SH-SY5Y (cell line): ENCODE measurements at regions not wholly inside any gene's neighbourhood (a gene's known extent, or its start where the extent isn't known, plus 50 kb on each side); places are given as distances from the start of the nearest gene placed in this dataset.

Experiments
- GATA2 ChIP-seq: IDR thresholded peaks from 2 replicates; pipeline ENCODE4 v1.6.1; 2011; ENCODE audit warnings: mild to moderate bottlenecking, low read depth, low read length
- GATA3 ChIP-seq: IDR thresholded peaks from 2 replicates; pipeline ENCODE4 v1.6.1; 2011; ENCODE audit warnings: low read depth, mild to moderate bottlenecking, low read length, moderate library complexity

DNA sequence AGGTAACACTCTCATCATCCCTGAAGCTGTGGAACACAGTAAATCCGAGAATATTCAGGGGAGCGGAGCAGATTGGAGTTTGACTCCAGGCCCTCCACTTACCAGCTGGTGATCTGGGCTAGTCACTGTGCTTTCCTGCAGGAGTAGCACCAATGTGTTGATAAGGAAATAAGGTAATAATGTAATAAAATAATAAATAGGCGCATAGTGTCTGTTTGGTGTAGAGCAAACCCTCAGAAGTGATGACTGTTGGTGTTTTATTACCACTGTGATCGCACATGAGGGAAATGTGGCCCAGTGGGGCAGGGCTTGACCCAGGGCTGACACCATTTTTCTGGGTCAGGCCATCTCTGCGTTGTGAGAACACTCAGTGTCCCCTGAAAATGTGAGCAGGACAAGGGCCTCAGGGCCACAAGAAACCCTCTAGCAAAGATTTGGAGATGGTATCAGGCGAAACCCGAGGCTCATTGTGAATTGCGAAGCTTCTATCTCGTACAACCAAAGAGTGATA, 563.9 kb upstream of the B3GAT1 start:
- TF ChIP-seq GATA3 (no peak), GATA2 (no peak)

- no peak for TF ChIP-seq GATA2
- TF ChIP-seq GATA3: no peak
Observed at GRCh38 chr11:134973801-134974200, 561.8 kb upstream of the B3GAT1 start.

- no peak for TF ChIP-seq GATA3
- no peak for TF ChIP-seq GATA2
Observed at GRCh38 chr11:134971381-134971780, 559.3 kb upstream of the B3GAT1 start.

- TF ChIP-seq GATA2: no peak
- no peak for TF ChIP-seq GATA3
Observed at GRCh38 chr11:134967746-134968145, 555.7 kb upstream of the B3GAT1 start.

DNA sequence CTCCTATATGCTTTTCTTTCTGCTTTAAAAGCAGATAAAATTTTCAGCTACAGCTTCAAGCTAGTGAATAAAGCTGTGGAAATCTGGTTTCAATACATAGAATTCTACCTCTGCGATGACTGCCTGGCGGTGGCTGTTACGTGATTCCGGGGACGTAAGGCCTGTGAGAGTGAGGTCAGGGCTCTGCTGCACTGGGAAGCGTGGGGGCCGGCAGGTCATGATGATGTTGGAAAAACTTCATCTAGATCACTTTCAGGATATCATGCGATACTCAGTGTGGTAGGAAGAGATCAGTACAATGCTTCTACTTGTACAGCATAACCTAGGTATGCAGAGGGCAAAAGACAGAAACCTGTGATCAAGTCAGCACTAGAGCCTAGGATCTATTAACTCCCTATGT, 546.8 kb upstream of the B3GAT1 start:
- no peak for TF ChIP-seq GATA2
- no peak for TF ChIP-seq GATA3

DNA sequence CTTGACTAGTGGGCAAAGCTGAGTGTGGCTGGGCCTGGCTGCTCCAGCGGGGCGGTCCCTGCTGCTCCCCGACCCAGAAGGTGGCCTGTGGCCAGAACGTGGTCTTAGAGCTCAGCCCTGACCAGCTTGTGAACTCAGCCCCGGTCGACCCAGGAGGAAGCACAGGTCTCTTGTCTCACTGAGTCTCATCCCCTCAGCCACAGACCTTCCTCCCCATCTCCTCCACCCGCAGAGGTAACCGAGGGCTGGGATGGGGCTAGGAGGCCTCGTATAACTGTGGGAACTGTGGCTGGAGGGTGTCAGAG, 546.2 kb upstream of the B3GAT1 start:
- no peak for TF ChIP-seq GATA3
- TF ChIP-seq GATA2: no peak

DNA sequence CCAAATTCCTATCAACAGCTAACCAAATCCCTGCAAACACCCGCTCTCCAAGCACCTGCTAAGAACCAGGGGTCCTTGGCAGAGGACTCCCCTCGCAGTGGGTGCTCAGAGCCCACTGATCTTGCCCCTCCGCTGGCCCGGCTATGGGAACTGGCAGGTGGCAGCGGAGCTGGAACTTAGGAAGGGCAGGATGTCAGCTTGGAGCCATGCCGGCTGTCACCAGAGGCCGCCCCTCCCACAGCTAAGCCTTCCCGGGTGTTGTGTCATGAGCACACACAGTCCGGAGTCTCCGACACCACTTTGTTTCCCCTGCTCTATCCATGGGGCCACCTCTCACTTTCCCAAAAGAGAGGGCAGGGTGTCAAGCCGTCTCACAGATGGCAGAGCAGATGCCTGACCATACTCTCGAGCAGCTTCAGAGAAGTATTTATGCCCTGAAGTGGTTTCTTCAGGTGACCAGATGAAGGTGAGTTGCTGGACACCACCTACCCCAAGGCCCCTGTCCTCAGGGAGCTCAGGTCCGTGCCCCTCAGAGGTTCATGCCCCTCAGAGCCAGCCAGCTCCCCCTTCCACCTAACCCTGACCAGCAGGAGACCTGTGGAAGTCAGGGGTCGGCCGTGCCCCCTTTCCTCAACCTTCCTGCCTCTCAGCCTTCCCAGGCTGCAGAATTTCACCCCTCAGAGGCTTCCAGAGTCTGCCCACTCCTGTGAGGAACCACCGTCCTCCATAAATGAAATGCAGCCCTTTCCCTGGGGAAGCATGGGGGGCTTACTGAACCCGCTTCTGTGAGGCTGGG, 545.7 kb upstream of the B3GAT1 start:
- TF ChIP-seq GATA2: no peak
- no peak for TF ChIP-seq GATA3

DNA sequence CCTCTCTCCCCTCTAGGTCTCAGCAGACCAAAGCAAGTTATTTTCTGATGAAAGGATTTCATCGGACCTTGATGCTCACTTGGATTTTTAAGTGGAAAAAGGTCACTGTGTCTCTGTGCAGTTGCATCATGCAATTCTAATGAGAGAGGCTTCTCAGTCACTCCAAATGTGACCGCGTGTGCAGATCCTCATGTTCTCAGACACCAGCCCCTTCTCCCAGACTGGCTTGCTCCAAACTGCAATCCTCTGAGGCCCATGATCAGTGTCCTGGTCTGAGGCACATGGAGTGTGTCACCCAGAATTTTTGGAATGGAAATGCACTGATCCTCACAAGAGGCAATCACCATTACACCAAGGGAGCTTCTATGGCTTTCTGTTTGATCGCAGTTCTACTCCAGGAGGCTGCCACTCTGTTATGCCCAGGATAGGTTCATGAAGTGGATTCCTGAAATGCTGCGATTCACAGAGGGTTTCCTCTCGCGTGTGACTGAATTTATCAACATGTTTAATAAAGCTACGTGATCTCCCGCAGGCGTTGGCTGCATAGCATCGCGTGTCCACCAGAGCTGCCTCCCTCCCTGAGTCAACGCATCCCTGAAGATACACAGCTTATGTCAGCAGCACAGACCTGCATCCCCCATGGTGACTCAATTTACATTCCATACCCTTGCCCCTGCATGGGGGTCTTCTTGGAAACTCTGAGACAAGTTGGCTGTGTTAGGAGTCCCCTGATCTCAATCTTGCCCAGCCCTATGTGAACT, 544.6 kb upstream of the B3GAT1 start:
- TF ChIP-seq GATA3 (no peak), GATA2 (no peak)

- TF ChIP-seq GATA3: no peak
- TF ChIP-seq GATA2: no peak
Observed at GRCh38 chr11:134955281-134955680, 543.2 kb upstream of the B3GAT1 start.

DNA sequence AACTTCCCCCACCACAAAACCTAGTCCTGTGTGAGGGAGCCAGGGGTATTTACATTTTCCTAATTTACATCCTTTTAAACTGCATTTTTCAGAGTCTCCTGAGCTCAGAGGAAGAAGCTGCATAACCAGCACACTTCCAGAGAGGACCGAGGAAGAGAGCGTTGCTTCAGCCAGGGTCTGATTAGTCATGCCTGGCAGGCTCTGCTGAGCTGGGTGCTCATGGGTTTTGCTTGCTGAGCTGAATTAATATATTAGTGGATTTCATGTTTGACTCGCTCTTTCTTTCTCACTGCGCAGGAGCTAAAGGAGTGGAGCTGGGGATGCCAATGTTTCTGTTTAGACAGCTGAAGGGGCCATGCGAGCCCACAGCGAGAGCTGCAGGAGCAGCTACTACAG, 539.3 kb upstream of the B3GAT1 start:
- no peak for TF ChIP-seq GATA2
- no peak for TF ChIP-seq GATA3

DNA sequence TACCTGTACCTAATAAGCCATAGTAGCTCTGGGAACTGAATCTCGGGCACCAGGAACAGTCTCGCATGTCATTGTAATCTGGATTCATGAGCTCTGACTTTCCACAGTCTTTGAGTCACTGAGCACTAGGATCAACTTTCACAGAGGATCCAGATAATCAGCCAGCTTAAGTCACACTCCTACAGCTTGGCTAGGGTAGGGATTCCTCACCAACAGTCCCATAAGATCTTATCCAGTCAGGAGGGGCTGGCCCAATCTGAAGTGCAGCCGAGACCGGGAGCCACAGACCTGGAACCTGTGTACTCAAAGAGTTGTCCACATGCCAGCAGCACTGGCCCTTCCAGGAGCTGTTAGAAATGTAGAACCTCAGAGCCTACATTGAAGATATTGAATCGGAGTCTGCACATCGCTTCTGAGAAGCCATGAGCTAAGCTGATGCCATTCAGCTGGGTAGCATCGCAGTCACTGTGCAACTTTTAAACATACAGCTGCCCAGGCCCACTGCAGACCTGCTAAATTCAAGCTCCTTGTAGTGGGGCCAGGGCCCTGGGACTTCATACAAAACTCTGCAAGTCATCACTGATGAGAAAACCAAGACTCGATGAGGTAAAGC, 538.8 kb upstream of the B3GAT1 start:
- no peak for TF ChIP-seq GATA2
- TF ChIP-seq GATA3: no peak

GRCh38 chr11:134949121-134950090, 537.4 kb upstream of the B3GAT1 start:
- TF ChIP-seq GATA3 (no peak), GATA2 (no peak)

GRCh38 chr11:134947556-134947955, 535.5 kb upstream of the B3GAT1 start:
- TF ChIP-seq GATA3 (no peak), GATA2 (no peak)
